ENCODE measurements at regions not wholly inside any gene's neighbourhood (a gene's known extent, or its start where the extent isn't known, plus 50 kb on each side); places are given as distances from the start of the nearest gene placed in this dataset.

GRCh38 chr5:163967268-163967667 is 461.8 kb downstream of the MAT2B start:
- no peak overlapping the region for H3K4me3 ChIP-seq
- TF ChIP-seq EZH2 (IDR thresholded peaks at IDR 0.05) (no peak), POLR2AphosphoS5 (IDR thresholded peaks at IDR 0.05; ENCODE audit: borderline replicate concordance, low read depth, low read length) (no peak), FOXP2 (optimal IDR thresholded peaks at IDR 0.05; ENCODE audit: control extremely low read depth, extremely low read length, insufficient read depth) (no peak)
- DNase-seq (ENCODE audit: low read depth, low spot score) = no peak
- no peak overlapping the region for H3K27ac ChIP-seq
- H3K9ac ChIP-seq (ENCODE audit: insufficient read length) = no peak overlapping the region
- H3K36me3 ChIP-seq (ENCODE audit: insufficient read depth, low read length) = no peaks in the 10 kb centered on the region
- H3K9me3 ChIP-seq (ENCODE audit: low read depth, low read length) = no peaks in the 10 kb centered on the region

- no peak overlapping the region for H3K27ac ChIP-seq
- no peaks in the 10 kb centered on the region for H3K36me3 ChIP-seq (ENCODE audit: insufficient read depth, low read length)
- no peak for TF ChIP-seq FOXP2 (optimal IDR thresholded peaks at IDR 0.05; ENCODE audit: control extremely low read depth, extremely low read length, insufficient read depth)
- no peak for TF ChIP-seq EZH2 (IDR thresholded peaks at IDR 0.05)
- no peak for TF ChIP-seq POLR2AphosphoS5 (IDR thresholded peaks at IDR 0.05; ENCODE audit: borderline replicate concordance, low read depth, low read length)
- no peak overlapping the region for H3K4me3 ChIP-seq
- DNase-seq (ENCODE audit: low read depth, low spot score) = no peak
- no peak overlapping the region for H3K9ac ChIP-seq (ENCODE audit: insufficient read length)
- no peaks in the 10 kb centered on the region for H3K9me3 ChIP-seq (ENCODE audit: low read depth, low read length)
Observed at GRCh38 chr5:163968651-163969050, 463.2 kb downstream of the MAT2B start.

- Histone ChIP-seq H3K9ac (ENCODE audit: insufficient read length) (no peak overlapping the region), H3K4me3 (no peak overlapping the region), H3K36me3 (ENCODE audit: insufficient read depth, low read length) (no peaks in the 10 kb centered on the region), H3K9me3 (ENCODE audit: low read depth, low read length) (no peaks in the 10 kb centered on the region), H3K27ac (no peak overlapping the region)
- DNase-seq (ENCODE audit: low read depth, low spot score) = no peak
- TF ChIP-seq POLR2AphosphoS5 (IDR thresholded peaks at IDR 0.05; ENCODE audit: borderline replicate concordance, low read depth, low read length) = no peak
- no peak for TF ChIP-seq EZH2 (IDR thresholded peaks at IDR 0.05)
- TF ChIP-seq FOXP2 (optimal IDR thresholded peaks at IDR 0.05; ENCODE audit: control extremely low read depth, extremely low read length, insufficient read depth) = no peak
Observed at GRCh38 chr5:163976696-163977095, 471.3 kb downstream of the MAT2B start.

GRCh38 chr5:163978897-163979296 is 473.5 kb downstream of the MAT2B start:
- no peak overlapping the region for H3K9ac ChIP-seq (ENCODE audit: insufficient read length)
- no peak overlapping the region for H3K27ac ChIP-seq
- H3K9me3 ChIP-seq (ENCODE audit: low read depth, low read length) = no peaks in the 10 kb centered on the region
- no peak overlapping the region for H3K4me3 ChIP-seq
- TF ChIP-seq EZH2 (IDR thresholded peaks at IDR 0.05) = no peak
- TF ChIP-seq FOXP2 (optimal IDR thresholded peaks at IDR 0.05; ENCODE audit: control extremely low read depth, extremely low read length, insufficient read depth) = no peak
- TF ChIP-seq POLR2AphosphoS5 (IDR thresholded peaks at IDR 0.05; ENCODE audit: borderline replicate concordance, low read depth, low read length) = no peak
- DNase-seq (ENCODE audit: low read depth, low spot score) = no peak
- H3K36me3 ChIP-seq (ENCODE audit: insufficient read depth, low read length) = no peaks in the 10 kb centered on the region

GRCh38 chr5:163988566-163988965 is 483.1 kb downstream of the MAT2B start:
- Histone ChIP-seq H3K4me3 (no peak overlapping the region), H3K36me3 (ENCODE audit: insufficient read depth, low read length) (no peaks in the 10 kb centered on the region), H3K9ac (ENCODE audit: insufficient read length) (no peak overlapping the region), H3K9me3 (ENCODE audit: low read depth, low read length) (no peaks in the 10 kb centered on the region), H3K27ac (no peak overlapping the region)
- no peak for DNase-seq (ENCODE audit: low read depth, low spot score)
- no peak for TF ChIP-seq EZH2 (IDR thresholded peaks at IDR 0.05)
- TF ChIP-seq POLR2AphosphoS5 (IDR thresholded peaks at IDR 0.05; ENCODE audit: borderline replicate concordance, low read depth, low read length) = no peak
- no peak for TF ChIP-seq FOXP2 (optimal IDR thresholded peaks at IDR 0.05; ENCODE audit: control extremely low read depth, extremely low read length, insufficient read depth)

GRCh38 chr5:163993126-163993525 is 487.7 kb downstream of the MAT2B start:
- Histone ChIP-seq H3K36me3 (ENCODE audit: insufficient read depth, low read length) (no peaks in the 10 kb centered on the region), H3K9ac (ENCODE audit: insufficient read length) (no peak overlapping the region), H3K9me3 (ENCODE audit: low read depth, low read length) (no peaks in the 10 kb centered on the region), H3K27ac (no peak overlapping the region), H3K4me3 (no peak overlapping the region)
- TF ChIP-seq FOXP2 (optimal IDR thresholded peaks at IDR 0.05; ENCODE audit: control extremely low read depth, extremely low read length, insufficient read depth) (no peak), POLR2AphosphoS5 (IDR thresholded peaks at IDR 0.05; ENCODE audit: borderline replicate concordance, low read depth, low read length) (no peak), EZH2 (IDR thresholded peaks at IDR 0.05) (no peak)
- no peak for DNase-seq (ENCODE audit: low read depth, low spot score)

- H3K27ac ChIP-seq = no peak overlapping the region
- H3K9me3 ChIP-seq (ENCODE audit: low read depth, low read length) = no peaks in the 10 kb centered on the region
- no peak overlapping the region for H3K4me3 ChIP-seq
- H3K36me3 ChIP-seq (ENCODE audit: insufficient read depth, low read length) = no peaks in the 10 kb centered on the region
- H3K9ac ChIP-seq (ENCODE audit: insufficient read length) = no peak overlapping the region
- no peak for TF ChIP-seq EZH2 (IDR thresholded peaks at IDR 0.05)
- TF ChIP-seq POLR2AphosphoS5 (IDR thresholded peaks at IDR 0.05; ENCODE audit: borderline replicate concordance, low read depth, low read length) = no peak
- TF ChIP-seq FOXP2 (optimal IDR thresholded peaks at IDR 0.05; ENCODE audit: control extremely low read depth, extremely low read length, insufficient read depth) = no peak
- DNase-seq (ENCODE audit: low read depth, low spot score) = no peak
Observed at GRCh38 chr5:163995206-163995605, 489.8 kb downstream of the MAT2B start.

GRCh38 chr5:163997965-163998364 is 492.5 kb downstream of the MAT2B start:
- Histone ChIP-seq H3K4me3 (no peak overlapping the region), H3K9ac (ENCODE audit: insufficient read length) (no peak overlapping the region), H3K9me3 (ENCODE audit: low read depth, low read length) (no peaks in the 10 kb centered on the region), H3K36me3 (ENCODE audit: insufficient read depth, low read length) (no peaks in the 10 kb centered on the region), H3K27ac (no peak overlapping the region)
- TF ChIP-seq EZH2 (IDR thresholded peaks at IDR 0.05) (no peak), FOXP2 (optimal IDR thresholded peaks at IDR 0.05; ENCODE audit: control extremely low read depth, extremely low read length, insufficient read depth) (no peak), POLR2AphosphoS5 (IDR thresholded peaks at IDR 0.05; ENCODE audit: borderline replicate concordance, low read depth, low read length) (no peak)
- DNase-seq (ENCODE audit: low read depth, low spot score) = no peak

GRCh38 chr5:164000241-164000640 is 494.8 kb downstream of the MAT2B start:
- Histone ChIP-seq H3K27ac (no peak overlapping the region), H3K36me3 (ENCODE audit: insufficient read depth, low read length) (no peaks in the 10 kb centered on the region), H3K9ac (ENCODE audit: insufficient read length) (no peak overlapping the region), H3K9me3 (ENCODE audit: low read depth, low read length) (no peaks in the 10 kb centered on the region), H3K4me3 (no peak overlapping the region)
- TF ChIP-seq FOXP2 (optimal IDR thresholded peaks at IDR 0.05; ENCODE audit: control extremely low read depth, extremely low read length, insufficient read depth) (no peak), POLR2AphosphoS5 (IDR thresholded peaks at IDR 0.05; ENCODE audit: borderline replicate concordance, low read depth, low read length) (no peak), EZH2 (IDR thresholded peaks at IDR 0.05) (no peak)
- DNase-seq (ENCODE audit: low read depth, low spot score) = no peak
